ENCODE measurements at regions not wholly inside any gene's neighbourhood (a gene's known extent, or its start where the extent isn't known, plus 50 kb on each side); places are given as distances from the start of the nearest gene placed in this dataset.
A peak's percentile ranks its signal among the peaks of the same experiment; 100 is the strongest.

DNA sequence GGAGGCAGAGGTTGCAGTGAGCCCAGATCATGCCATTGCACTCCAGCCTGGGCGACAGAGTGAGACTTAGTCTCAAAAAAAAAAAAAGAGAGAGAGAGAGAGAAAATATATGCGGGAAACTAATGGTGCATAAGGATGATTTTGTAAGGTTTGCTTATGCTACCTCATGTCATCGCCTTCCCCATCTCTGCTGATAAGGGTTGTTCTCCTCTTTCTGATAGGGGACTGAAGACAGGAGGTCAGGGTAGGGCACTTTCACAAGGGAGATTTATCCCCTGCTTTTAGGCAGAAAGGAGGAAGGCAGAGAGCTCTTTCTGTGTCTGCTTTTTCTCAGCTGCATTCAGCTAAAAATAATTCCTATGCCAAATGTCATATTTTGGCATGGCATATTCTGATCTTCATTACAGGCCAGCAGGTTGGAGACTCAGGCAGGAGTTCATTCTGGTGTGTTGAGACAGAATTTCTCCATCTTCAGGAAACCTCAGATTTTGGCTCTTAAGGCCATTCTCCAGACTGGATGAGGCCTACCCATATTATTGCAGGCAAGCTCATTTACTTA lies 220.2 kb downstream of the AUH start:
- no peak for DNase-seq

DNA sequence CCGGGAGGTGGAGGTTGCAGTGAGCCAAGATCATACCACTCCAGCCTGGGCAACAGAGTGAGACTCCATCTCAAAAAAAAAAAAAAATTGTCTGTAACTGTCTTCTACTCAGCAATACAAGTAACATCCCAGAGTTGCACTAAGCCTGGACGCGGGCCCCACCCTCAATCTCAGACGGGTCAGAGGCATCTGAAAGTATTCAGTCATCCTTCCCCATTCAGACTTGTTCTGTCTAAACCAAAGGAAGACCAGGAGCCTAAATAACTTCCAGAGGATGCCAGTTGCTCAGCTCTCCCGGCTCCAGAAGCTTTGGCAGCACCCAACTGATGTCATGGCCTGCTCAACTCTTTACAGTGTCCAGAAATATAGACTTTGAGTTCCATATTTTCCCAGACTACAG lies 218.6 kb downstream of the AUH start:
- DNase-seq, result no peak

DNA sequence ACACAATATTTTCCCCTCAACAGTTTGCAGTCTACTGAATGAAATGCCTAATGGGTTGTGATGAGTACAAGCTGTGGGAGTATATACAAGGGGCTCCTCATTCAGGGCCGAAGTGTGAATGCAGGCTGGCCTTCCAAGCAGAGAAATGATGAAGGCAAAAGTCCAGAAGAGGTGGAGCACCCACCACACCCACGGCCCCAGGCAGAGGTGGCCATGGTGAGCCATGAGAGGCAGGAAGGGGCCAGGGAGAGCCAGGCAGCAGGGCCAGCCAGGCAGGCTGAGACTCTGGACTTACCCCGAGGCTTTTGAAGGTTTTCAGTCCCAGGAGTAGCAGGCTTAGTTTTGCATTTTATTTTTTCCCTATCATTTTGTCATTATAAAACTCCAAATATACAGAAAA lies 218.1 kb downstream of the AUH start:
- DNase-seq, result no peak

DNA sequence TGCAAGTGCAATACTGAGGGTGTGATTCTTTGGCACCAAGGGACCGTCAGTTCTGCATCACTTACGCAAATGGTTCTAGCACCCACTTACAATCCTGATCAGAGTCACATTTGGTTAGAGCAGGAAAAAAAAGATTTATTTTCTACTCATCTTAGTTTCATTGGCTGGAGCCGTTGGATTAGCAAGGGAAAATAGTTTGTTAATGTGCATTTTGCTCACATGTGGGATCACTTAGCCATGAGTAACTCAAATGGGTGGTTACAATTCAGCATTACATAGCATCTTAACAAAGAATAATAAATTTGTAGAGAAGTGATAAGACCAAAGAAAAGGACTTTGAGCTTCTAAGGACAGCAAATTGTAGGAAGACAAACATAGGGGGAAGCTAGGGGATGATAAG lies 216.9 kb downstream of the AUH start:
- DNase-seq, result peak; percentile 80

- no peak for DNase-seq
Observed at GRCh38 chr9:91145496-91145895, 216.2 kb downstream of the AUH start.

DNA sequence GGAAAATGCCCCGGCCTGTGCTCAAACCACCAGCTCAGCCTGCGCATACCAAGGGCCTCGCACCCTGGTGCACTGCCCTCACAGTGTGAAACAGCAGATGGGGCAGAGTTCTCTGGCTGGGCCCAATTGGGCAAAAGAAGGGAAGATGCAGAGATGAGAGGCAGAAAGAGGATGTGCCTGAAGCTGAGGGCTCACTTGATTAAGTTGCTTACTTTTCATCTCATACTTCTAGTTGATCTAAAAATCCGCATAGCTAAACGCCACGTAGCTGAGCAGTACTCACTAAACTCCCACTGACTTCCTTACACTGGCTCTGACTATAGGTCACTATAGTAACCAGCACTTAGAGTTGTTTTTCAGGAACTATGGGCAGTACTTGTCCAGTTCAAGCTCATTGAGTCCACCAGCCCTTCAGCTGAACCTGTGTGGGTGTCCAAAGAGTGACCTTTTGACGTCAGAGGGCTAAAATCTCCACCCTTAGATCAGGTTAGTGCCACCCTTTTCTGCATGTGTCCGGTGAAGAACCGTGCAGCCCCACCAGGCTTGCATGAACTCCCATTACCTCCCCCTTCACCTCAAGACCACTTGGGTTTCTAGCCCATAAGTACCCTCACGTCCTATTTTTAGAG lies 215.2 kb downstream of the AUH start:
- DNase-seq, result no peak

GRCh38 chr9:91147079-91147708 lies 214.5 kb downstream of the AUH start:
- DNase-seq, result no peak

- DNase-seq, result no peak
Observed at GRCh38 chr9:91148306-91148705, 213.4 kb downstream of the AUH start.

DNA sequence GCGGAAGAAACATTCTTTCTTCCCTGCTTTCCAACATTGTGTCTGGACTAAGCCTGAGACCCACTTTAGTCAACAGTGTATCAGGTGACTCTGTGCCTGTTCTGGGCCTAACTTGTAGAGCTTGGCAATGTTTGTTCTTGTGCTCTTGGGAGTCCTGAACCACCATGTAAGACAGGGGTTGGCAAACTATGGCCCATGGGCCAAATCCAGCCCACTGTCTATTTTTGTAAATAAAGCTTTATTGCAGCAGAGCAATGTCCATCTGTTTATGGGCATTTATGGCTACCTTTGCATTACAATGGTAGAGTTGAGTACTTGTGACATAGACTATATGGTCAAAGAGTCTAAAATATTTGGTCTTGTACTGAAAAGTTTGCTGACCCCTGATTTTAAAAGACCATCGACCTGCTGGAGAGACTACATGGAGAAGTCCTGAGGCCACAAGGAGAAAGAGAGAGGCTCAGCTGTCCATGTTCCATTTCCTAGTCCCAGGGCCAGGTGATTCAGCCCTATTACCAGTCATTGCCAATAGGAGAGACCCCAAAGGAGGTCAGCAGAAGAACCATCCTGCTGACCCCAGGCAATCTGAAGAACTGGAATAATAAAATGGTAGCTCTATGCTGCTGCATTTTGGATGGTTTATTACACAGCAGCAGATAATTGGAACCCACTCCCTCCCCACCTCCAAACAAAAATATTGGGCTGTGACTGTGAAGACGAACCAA lies 211.3 kb downstream of the AUH start:
- no peak for DNase-seq

- DNase-seq, result peak; percentile 96
Observed at GRCh38 chr9:91150998-91151717, 210.6 kb downstream of the AUH start.

GRCh38 chr9:91151718-91152095 lies 210.0 kb downstream of the AUH start:
- no peak for DNase-seq

DNA sequence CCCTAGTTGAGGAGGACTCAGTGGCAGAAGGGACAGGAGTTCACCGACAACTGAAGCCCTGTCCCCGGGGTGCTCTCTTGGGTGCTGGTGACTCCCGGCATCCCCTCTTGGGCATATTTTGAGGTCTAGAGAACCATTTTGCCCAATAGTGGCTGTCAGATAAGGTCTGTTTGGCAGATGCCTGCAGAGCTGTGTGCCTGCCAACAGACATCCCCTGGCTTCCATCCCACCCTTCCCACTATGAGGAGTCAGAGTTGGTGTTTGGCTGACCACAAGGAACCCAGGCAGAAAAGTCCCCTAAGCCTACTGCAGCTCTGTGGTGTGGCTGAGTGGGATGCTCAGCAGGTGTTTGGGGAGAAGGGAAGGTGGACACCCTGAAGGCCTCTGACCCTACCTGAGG lies 207.0 kb downstream of the AUH start:
- DNase-seq, result no peak

GRCh38 chr9:91155181-91155580 lies 206.5 kb downstream of the AUH start:
- DNase-seq, result no peak

GRCh38 chr9:91155746-91156376 lies 205.9 kb downstream of the AUH start:
- DNase-seq, result no peak

DNA sequence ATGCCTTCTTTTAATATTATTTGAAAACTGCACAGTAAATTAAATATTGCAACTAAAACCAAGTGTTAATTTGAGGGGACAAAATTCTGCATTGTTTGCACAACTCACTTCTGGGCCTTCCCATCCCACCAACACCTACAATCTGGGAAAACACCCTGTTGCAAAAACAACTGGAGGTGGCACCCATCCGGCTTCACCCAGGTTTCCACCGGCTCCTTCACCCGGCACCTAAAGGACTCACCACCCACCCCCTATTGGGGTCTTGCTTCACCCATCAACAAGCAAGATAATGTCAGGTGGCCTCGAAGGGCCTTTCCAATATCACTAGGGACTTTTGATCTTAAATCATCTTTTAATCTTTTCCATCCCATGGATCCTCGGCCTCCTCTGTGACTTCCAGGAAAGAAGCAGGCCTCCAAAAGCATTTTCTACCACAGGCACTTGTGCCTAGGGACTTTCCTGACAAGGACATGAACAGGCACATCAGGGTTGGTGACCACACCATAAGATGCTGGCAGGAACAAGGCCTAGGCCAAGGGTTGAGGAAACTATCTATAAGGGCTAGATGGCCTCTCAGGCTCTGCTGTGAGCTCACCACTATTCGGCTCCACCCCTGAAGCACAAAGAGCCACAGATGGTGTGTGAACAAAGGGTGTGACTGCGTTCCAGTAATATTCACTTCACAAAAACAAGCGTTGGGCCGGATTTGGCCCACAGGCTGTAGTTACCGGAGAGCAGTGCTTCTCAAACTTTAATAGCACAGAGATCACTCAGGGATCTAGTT lies 205.1 kb downstream of the AUH start:
- no peak for DNase-seq

DNA sequence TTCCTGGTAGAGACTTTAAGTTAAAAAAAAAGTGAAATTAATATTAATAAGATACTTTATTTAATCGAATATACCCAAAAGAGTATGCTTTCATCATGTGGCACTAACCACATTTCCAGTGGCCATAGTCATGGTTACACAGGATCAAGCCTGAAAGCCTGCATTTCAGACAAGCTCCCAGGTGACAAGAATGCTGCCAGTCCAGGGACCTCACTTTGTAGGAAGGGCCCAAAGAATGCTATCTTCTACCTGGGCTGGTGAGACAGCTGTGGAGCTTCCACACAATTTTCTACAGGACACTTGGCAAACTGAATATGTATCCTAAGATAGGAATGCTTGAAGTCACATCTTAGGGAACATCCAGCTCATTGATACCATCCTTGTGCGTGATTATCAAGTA lies 203.8 kb downstream of the AUH start:
- DNase-seq, result no peak

DNA sequence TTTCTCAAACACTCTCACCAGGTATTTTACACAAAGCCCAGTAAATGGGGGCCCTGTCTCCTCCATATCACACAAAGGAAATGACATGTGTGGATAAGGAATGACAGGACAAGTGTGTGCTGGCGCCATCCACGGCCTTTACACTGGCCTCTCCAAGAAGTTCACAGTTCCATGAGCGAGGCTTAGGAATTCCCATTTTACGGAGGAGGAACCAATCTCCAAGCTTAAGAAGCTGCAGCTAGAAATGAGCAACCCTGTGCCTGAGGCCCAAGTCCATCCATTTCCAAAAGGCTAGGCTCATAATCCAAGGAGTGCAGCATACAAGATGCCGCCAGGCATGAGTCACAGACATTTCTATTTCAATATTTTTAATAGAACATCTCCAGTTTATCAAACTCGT lies 203.4 kb downstream of the AUH start:
- no peak for DNase-seq

DNA sequence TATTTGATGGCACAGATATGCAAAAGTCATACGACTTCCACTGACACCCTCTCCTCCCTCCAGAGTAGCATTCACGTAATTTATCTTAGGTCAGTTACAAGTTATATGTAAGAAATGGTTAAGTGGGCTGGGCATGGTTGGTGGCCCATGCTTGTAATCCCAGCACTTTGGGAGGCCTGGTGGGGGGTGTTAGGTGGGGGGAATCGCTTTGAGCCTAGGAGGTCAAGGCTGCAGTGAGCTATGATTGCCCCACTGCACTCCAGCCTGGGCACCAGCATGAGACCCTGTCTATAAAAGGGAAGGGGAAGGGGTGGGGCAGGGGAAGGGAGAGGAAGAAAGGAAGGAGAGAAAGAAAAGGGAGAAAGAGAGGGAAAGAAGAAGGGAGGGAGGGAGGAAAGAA lies 202.8 kb downstream of the AUH start:
- DNase-seq, result no peak

DNA sequence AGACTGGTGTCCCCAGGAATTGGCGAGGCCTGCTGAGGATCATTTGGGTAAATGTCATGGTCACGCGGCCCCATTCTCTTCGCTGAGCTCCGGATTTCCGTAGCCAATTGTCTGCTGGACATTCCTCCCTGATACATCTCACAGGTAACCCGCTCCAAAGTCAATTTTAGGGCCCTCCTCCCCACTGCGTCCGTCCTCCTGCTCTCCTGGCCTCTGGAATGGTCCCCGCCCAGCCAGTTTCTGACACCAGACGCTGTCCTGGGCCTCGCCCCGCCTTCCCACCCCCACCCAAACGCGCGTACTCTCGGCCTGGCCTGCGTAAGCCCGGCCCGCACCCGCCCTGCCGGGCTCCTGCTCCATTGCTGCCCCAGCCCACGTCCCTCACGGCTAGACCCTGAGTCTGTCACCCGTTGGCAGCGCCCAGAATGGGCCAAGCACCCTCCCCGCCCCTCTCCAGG lies 202.0 kb downstream of the AUH start:
- DNase-seq, result no peak

DNA sequence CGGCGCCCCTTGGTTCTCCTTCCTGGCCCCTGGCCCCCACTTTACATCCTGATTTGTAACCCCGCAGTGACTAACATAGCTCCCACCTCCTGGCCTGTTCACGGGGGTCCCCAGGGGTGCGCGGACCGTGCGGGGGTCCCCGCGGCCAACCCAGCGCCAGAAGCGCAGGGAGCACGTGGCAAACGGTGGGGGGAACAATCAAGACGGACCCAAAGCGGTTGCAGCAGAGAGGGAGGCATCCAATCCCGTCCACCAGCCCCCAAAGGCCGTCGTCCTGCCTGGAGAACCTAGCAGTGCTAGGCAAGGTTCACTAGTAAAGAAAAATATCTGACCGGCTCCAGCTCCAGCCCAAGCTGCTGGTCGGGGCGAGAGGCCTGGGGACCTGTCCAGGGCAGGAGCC lies 201.5 kb downstream of the AUH start:
- DNase-seq, result no peak

DNA sequence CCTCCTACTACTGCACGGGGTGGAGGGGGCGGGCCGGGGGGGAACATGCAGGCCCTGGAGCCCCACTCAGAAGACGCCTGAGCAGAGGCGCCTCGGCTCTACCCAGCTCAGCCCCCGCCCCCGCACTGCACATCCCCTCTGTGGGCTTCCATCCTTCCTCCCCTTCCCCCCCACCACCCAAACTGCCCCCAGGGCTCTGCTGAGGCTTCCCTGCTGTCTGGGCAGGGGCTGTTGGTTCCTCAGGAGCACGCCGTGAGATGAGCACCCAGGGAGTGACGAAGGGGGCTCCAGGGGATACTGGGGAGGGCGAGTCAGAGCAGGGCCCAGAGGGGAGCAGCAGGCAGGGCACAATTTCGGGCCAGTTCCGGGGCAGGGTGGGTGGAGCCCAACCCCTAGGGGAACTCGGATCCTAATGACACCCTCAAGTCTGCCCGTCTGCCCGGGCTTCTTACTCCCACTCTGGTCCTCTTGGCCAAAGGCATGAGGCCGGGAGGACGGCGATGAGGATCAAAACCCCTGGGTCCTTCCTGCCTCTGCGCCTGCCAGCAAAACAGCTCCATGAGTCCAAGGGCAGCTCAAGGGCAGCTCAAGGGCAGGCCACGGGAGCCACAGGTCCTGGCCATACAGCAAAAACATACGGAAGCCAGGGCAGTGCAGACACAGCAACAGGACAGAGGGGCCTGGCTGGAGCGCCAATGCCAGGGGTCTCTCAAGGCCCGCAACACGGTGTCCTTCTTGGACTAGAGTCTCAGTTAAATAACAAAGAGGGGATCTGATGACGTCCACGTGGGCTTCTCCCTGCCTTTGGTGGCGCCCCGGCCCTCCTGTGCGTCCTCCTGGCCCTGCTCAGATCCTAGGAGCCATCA lies 200.9 kb downstream of the AUH start:
- no peak for DNase-seq
